Esophagus muscularis mucosa (tissue), 4 donors: ENCODE measurements at regions not wholly inside any gene's neighbourhood (a gene's known extent, or its start where the extent isn't known, plus 50 kb on each side); places are given as distances from the start of the nearest gene placed in this dataset.
"Not testable (repeated sequence)": the region's sequence is repeated elsewhere in the genome, so short reads cannot be mapped to it uniquely, and the experiment has no call there.

ENCODE experiments used
- DNase-seq: peaks from one replicate; pipeline ENCODE4 v3.0.0-alpha.2; 2017; ENCODE audit errors: extremely low spot score
- H3K27ac ChIP-seq, 4 donors: fragments of 200-600 bp; sonication (generic); replicated peaks in 1 of 4; 1 replicate in 3 of 4; 2 replicates in 1 of 4; pipeline ENCODE4 v1.5.1; 2016 to 2019; ENCODE audit warnings: mild to moderate bottlenecking in 1 of 4
- H3K27me3 ChIP-seq, 4 donors: fragments of 200-600 bp; sonication (generic); one replicate each; pipeline versions ENCODE4 v1.5.1 to v1.6.0; 2016 to 2019
- H3K36me3 ChIP-seq, 4 donors: fragments of 200-600 bp; sonication (generic); one replicate each; pipeline ENCODE4 v1.5.1; 2016 to 2019
- H3K4me1 ChIP-seq, 4 donors: fragments of 200-600 bp; sonication (generic); one replicate each; pipeline ENCODE4 v1.5.1; 2016 to 2019
- H3K4me3 ChIP-seq, 4 donors: fragments of 200-600 bp; sonication (generic); 1 replicate in 2 of 4; 2 replicates in 2 of 4; pipeline ENCODE4 v1.5.1; 2016 to 2019; ENCODE audit warnings: mild to moderate bottlenecking in 4 of 4, moderate library complexity in 1 of 4
- H3K9me3 ChIP-seq, 4 donors: fragments of 200-600 bp; sonication (generic); 1 replicate in 3 of 4; 2 replicates in 1 of 4; pipeline ENCODE4 v1.5.1; 2016 to 2019
- POLR2A ChIP-seq: fragments of 450-650 bp; IDR thresholded peaks from one replicate; pipeline ENCODE4 v1.6.1; 2017; ENCODE audit warnings: antibody characterized with exemption, moderate library complexity, mild to moderate bottlenecking, low read depth
- POLR2AphosphoS5 ChIP-seq, 2 donors: sonication (generic); formaldehyde crosslinking; IDR thresholded peaks; one replicate each; pipeline ENCODE4 v1.6.1; 2017; ENCODE audit warnings: antibody characterized with exemption in 2 of 2
- whole genome bisulfite sequencing: methylation state at CpG from one replicate; pipeline ENCODE4 v1.1.5; 2018; 5-methylcytosine and 5-hydroxymethylcytosine counted together
- intact Hi-C: fragments of 100-400 bp; cut with DNase I; formaldehyde crosslinking; loops from one replicate; pipeline ENCODE4 v1.15.1; 2023
- TF ChIP-seq, protein P1 (sequence below), 3 experiments: fragments of 200-600 bp in 2 of 3; fragments of 450-650 bp in 1 of 3; sonication (generic) in 2 of 3; IDR thresholded peaks; one replicate each; pipeline ENCODE4 v1.5.1; 2017 to 2019; ENCODE audit warnings: antibody characterized with exemption in 3 of 3, mild to moderate bottlenecking in 2 of 3, moderate library complexity in 1 of 3

DNA sequence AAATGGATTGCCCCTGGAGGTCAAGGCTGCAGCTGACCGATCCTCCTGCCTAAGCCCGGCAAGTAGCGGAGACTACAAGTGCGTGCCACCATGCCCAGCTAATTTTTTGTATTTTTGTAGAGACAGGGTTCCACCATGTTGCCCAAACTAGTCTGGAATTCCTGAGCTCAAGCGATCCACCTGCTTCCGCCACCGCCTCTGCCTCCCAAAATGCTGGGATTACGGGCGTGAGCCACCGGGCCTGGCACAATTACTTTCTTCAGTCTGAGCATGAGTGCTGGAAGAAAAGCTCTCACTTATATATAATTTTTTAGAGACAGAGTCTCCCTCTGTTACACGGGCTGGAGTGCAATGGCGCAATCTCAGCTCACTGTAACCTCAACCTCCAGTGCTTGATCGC lies 307.4 kb downstream of the ZNF37A start:
- 93% methylated on average over 13 of the region's 13 CpGs for WGBS
- H3K4me3 ChIP-seq = peak overlapping the region in 2 of 4 donors; percentile 74 to 77
- H3K36me3 ChIP-seq, H3K9me3 ChIP-seq, H3K27me3 ChIP-seq, intact Hi-C loops, DNase-seq: not testable (repeated sequence)
- H3K4me1 ChIP-seq = peaks cover 0 to 12% (median 4%) of the 10 kb centered on the region in 4 donors
- peak overlapping the region in 2 of 4 donors; percentile 89 to 95 for H3K27ac ChIP-seq

DNA sequence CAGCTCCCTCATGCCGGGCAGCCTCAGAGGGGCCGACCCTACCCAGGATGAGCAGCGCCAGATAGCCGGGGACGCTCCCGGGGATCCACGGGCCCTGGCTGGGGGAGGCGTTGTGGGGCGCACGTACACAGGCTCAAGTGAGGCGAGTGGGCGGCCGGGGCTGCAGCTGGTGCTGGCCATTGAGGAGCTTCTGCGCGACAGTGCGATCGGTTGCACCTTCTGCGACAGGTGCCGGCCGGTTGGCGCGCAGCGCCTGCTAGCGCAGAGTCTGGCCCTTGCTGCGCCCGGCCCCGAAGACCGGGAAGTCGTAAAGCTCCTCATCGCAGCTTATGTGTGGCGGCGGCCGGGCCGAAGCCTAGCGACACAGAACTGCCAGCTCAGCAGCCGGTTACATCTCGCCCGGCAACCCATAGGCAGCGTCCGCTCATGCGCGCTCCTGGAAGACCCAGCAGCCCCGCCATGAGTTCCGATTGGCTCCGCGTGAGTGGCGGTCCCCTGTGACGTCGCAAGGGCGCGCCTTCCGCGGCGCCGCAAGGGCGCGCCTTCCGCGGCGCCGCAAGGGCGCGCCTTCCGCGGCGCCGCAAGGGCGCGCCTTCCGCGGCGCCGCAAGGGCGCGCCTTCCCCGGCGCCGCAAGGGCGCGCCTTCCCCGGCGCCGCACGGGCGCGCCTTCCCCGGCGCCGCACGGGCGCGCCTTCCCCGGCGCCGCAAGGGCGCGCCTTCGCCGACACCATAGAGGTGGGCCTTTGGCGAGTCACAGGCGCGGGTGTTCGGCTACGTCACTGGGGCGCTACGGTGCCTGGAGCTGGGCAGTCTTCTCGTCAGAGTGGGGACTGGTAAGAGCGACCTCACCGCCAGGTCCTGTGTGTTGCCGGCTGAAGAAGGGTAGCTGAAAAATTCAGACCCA lies 308.6 kb downstream of the ZNF37A start:
- intact Hi-C loops, H3K27me3 ChIP-seq, H3K36me3 ChIP-seq, H3K9me3 ChIP-seq: not testable (repeated sequence)
- Histone ChIP-seq H3K4me1 (peaks cover 0 to 12% (median 4%) of the 10 kb centered on the region in 4 donors), H3K4me3 (peak overlapping the region; percentile 71 to 77 (median 73)), H3K27ac (peak overlapping the region; percentile 89 to 95 (median 90))
- 0% methylated on average over 30 of the region's 110 CpGs for WGBS
- TF ChIP-seq POLR2A (peak; percentile 18), POLR2AphosphoS5 (IDR thresholded peaks at IDR 0.05) (peak; percentile 61 to 83)
- peak; percentile 97 for DNase-seq

DNA sequence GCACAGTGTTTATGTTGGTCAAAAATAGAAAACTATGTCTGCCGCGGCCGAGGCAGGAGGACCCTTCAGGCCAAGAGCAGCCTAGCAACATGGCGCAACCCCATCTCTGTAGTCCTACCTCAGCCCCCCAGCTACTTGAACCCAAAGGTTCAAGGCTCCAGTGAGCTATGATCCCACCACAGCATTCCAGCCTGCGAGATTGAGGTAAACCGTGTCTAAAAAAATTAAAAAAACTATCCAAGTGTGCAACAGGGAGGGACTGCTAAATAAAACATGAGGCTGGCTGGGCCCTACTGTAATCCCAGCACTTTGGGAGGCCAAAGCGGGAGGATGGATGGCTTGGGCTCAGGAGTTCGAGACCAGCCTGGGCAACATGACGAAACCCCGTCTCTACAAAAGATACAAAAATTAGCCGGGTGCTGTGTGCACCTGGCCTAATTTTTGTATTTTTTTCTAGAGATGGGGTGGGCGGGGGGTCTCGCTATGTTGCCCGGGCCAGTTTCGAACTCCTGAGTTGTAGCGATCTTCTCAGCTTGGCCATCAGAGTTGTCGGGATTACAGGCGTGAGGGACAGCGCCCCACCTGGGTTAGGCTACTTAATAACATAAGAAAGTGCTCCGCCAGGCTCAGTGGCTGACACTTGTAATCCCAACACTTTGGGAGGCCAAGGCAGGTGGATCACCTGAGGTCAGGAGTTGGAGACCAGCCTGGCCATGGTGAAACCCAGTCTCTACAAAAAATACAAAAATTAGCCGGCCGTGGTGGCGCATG lies 309.4 kb downstream of the ZNF37A start:
- Histone ChIP-seq H3K4me3 (peak overlapping the region; percentile 56 to 77 (median 72)), H3K4me1 (peaks cover 0 to 12% (median 4%) of the 10 kb centered on the region in 4 donors), H3K27ac (peak overlapping the region; percentile 82 to 95 (median 90))
- 68% methylated on average over 21 of the region's 23 CpGs for WGBS
- intact Hi-C loops, DNase-seq, H3K36me3 ChIP-seq, H3K27me3 ChIP-seq, H3K9me3 ChIP-seq: not testable (repeated sequence)
- TF ChIP-seq, protein P1, sequence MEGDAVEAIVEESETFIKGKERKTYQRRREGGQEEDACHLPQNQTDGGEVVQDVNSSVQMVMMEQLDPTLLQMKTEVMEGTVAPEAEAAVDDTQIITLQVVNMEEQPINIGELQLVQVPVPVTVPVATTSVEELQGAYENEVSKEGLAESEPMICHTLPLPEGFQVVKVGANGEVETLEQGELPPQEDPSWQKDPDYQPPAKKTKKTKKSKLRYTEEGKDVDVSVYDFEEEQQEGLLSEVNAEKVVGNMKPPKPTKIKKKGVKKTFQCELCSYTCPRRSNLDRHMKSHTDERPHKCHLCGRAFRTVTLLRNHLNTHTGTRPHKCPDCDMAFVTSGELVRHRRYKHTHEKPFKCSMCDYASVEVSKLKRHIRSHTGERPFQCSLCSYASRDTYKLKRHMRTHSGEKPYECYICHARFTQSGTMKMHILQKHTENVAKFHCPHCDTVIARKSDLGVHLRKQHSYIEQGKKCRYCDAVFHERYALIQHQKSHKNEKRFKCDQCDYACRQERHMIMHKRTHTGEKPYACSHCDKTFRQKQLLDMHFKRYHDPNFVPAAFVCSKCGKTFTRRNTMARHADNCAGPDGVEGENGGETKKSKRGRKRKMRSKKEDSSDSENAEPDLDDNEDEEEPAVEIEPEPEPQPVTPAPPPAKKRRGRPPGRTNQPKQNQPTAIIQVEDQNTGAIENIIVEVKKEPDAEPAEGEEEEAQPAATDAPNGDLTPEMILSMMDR (IDR thresholded peaks at IDR 0.05) = peak in 1 of 3 experiments; percentile 5

DNA sequence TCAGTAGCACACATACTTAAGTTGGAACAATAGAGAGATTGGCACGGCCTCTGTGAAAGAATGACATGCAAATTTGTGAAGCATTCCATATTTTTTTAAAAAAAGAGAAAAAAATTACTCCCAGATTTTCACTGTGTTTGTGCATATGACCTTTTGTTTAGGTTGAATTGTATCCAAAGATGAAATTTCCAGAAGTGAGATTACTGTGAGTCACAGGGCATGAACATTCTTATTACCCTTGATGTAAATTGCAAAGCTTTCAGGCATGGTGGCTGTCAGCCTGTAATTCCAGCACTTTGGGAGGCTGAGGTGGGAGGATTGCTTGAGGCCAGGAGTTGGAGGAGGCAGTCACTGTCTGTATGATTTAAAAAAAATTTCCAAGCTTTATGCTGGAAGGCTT lies 329.5 kb downstream of the ZNF37A start:
- H3K27me3 ChIP-seq, H3K4me3 ChIP-seq, intact Hi-C loops, DNase-seq, H3K4me1 ChIP-seq, H3K9me3 ChIP-seq, H3K27ac ChIP-seq: not testable (repeated sequence)
- H3K36me3 ChIP-seq = peaks cover 0 to 32% (median 6%) of the 10 kb centered on the region in 4 donors
- WGBS = 89% methylated on average over 1 of the region's 1 CpG

DNA sequence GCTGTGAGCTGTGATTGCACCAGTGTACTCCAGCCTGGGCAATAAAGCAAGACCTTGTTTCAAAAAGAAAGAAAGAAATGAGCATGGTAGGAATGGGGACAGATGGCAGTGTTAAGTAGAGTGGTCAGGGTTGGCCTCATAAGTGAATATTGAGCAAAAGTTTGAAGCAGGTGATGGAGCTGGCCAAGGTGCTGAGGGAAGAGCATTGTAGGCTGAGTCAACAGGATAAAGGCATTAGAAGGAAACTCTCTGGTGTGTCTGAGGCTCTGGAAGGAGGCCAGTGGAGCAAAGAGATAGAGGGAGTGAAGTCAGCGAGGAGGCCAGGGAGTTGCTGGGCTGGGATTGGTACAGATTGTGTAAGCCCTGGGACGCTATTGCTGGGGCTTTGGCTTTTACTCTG lies 336.1 kb downstream of the ZNF37A start:
- DNase-seq, H3K9me3 ChIP-seq, H3K27me3 ChIP-seq, H3K4me1 ChIP-seq, H3K4me3 ChIP-seq, H3K27ac ChIP-seq, intact Hi-C loops: not testable (repeated sequence)
- peaks cover 0 to 19% (median 0%) of the 10 kb centered on the region in 4 donors for H3K36me3 ChIP-seq
- WGBS = 96% methylated on average over 2 of the region's 2 CpGs

DNA sequence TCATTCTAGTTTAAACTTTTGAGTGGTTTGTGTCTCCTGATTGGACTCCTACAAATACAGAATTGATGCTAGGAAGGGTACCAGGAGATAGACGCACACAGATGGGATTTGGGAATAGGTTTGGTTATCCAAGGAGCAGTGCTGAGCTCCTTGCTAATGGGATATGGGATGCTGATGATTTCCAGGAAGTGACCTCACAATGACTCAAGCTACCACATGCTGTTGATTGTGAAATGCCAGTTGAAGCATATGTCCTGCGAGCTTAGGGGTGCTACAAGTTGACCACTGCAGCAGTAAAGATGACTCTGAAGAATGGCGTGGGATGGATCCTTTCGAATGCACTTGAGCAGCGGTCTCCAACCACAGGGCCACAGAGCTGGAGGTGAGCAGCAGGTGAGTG lies 343.2 kb downstream of the ZNF37A start:
- H3K9me3 ChIP-seq, intact Hi-C loops, DNase-seq, H3K27me3 ChIP-seq, H3K27ac ChIP-seq, H3K4me3 ChIP-seq, H3K4me1 ChIP-seq: not testable (repeated sequence)
- no CpG with 5 or more reads among the region's 5 CpGs for WGBS
- H3K36me3 ChIP-seq = peaks cover 0 to 17% (median 0%) of the 10 kb centered on the region in 4 donors

DNA sequence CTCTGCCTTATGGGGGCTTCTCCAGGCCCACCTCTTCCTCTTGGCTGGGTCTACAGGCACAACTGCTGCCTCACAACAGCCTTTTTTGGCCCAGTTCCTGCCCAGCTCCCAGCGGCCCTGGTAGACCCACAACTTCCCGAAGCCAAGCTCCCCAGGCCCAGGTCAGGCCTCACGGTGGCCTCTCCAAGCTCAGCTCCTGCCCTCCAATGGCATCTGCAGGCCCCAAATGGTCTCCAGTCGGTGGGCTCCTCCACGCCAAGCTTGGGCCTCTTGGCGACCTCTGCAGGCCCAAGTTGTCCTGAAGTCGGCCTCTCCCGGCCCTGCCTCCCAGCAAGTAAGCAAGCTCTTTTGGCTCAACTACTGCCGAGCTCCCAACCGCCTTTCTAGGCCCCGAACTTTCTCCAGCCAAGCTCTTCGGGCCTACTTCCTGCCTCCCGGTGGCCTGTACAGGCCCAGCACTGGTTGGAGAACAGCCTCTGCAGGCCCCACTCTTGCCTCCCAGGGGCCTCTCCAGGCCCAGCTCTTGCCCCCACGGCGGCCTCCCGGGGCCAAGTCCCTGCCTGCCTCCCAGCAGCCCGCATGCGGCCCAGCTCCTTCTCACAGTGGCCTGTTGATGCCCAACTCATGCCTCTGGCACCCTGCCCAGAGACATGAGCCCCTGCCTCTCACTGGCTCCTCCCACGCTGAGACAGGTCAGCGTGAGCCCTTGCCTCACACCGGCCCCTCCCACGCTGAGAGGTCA lies 354.6 kb downstream of the ZNF37A start:
- H3K9me3 ChIP-seq, H3K27me3 ChIP-seq, H3K27ac ChIP-seq, H3K4me3 ChIP-seq, H3K4me1 ChIP-seq, DNase-seq, intact Hi-C loops: not testable (repeated sequence)
- peaks cover 8 to 42% (median 12%) of the 10 kb centered on the region in 4 donors for H3K36me3 ChIP-seq
- 99% methylated on average over 14 of the region's 22 CpGs for WGBS

DNA sequence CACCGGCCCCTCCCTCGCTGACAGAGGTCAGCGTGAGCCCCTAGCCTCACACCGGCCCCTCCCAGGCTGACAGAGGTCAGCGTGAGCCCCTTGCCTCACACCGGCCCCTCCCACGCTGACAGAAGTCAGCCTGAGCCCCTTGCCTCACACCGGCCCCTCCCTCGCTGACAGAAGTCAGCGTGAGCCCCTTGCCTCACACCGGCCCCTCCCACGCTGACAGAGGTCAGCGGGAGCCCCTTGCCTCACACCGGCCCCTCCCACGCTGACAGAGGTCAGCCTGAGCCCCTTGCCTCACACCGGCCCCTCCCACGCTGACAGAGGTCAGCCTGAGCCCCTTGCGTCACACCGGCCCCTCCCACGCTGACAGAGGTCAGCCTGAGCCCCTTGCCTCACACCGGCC lies 355.5 kb downstream of the ZNF37A start:
- intact Hi-C loops = not testable (repeated sequence)

DNA sequence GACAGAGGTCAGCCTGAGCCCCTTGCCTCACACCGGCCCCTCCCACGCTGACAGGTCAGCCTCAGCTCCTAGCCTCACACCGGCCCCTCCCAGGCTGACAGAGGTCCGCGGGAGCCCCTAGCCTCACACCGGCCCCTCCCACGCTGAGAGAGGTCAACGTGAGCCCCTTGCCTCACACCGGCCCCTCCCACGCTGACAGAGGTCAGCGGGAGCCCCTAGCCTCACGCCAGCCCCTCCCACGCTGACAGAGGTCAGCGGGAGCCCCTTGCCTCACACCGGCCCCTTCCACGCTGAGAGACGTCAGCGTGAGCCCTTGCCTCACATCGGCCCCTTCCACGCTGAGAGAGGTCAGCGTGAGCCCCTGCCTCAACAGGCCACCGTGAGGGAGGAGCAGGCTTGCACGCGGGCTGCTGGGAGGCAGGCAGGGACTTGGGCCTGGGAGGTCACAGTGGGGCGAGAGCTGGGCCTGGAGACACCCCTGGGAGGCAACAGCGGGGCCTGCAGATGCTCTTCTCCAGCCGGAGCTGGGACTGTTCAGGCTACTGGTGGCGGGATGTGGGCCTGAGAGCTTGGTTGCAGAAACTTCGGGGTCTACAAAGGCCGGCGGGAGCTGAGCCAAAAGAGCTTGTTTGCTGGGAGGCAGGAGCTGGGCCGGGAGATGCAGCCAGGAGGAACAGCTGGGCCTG lies 356.4 kb downstream of the ZNF37A start:
- H3K4me3 ChIP-seq, H3K27ac ChIP-seq, H3K9me3 ChIP-seq, H3K4me1 ChIP-seq, intact Hi-C loops, DNase-seq, H3K27me3 ChIP-seq: not testable (repeated sequence)
- peaks cover 8 to 42% (median 12%) of the 10 kb centered on the region in 4 donors for H3K36me3 ChIP-seq
- 94% methylated on average over 23 of the region's 32 CpGs for WGBS

More for the DNA sequence above, 355.5 kb downstream of the ZNF37A start:
- H3K4me3 ChIP-seq, H3K4me1 ChIP-seq, H3K9me3 ChIP-seq, H3K27me3 ChIP-seq, H3K27ac ChIP-seq, DNase-seq: not testable (repeated sequence)
- peaks cover 8 to 42% (median 12%) of the 10 kb centered on the region in 4 donors for H3K36me3 ChIP-seq
- 95% methylated on average over 19 of the region's 21 CpGs for WGBS

DNA sequence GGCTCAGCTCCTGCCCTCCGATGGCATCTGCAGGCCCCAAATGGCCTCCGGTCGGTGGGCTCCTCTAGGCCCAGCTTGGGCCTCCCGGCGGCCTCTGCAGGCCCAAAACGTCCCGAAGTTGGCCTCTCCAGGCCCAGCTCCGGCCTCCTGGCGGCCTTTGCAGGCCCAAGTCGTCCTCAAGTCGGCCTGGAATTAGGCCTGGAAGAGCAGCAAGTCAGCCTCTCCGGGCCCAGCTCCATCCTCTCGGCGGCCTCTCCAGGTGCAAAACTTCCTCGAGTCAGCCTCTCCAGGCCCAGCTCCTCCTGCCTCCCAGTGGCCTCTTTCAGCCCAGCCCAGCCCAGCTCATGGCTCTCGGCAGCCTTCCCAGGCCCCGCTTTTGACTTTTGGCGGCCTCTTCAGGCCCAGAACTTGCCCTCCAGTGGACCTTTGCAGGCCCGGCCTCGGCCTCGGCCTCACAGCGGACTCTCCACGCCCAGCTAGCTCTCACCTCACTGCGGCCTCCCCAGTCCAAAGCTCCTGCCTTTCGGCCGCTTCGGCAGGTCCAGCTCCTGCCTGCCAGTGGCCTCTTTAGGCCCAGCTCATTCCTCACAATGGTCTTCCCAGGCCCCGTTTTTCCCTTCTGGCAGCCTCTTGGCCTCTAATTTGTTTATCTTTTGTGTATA lies 357.3 kb downstream of the ZNF37A start:
- H3K4me1 ChIP-seq, intact Hi-C loops, H3K4me3 ChIP-seq, DNase-seq, H3K9me3 ChIP-seq, H3K27me3 ChIP-seq, H3K27ac ChIP-seq: not testable (repeated sequence)
- peaks cover 8 to 39% (median 12%) of the 10 kb centered on the region in 4 donors for H3K36me3 ChIP-seq
- 95% methylated on average over 17 of the region's 28 CpGs for WGBS
